Neural cell (in vitro differentiated cells): ENCODE measurements at regions not wholly inside any gene's neighbourhood (a gene's known extent, or its start where the extent isn't known, plus 50 kb on each side); places are given as distances from the start of the nearest gene placed in this dataset.

Experiments used
- H2AFZ ChIP-seq: fragments of 200-600, 300-800 bp; sonication (generic), shearing (Covaris generic); 2 replicates; pipeline ENCODE4 v1.6.0; 2014; ENCODE audit warnings: low read depth, mild to moderate bottlenecking, antibody characterized with exemption, low read length, moderate library complexity
- H3F3A ChIP-seq: fragments of 200-600 bp; shearing (Covaris generic); 2 replicates; pipeline ENCODE4 v1.6.1; 2016; ENCODE audit warnings: mild to moderate bottlenecking, moderate library complexity, mixed read lengths, antibody characterized with exemption, low read length; ENCODE audit not compliant: insufficient read depth, poor library complexity, severe bottlenecking
- H3K27ac ChIP-seq: fragments of 200-600, 300-800 bp; sonication (generic), shearing (Covaris generic); 2 replicates; pipeline ENCODE4 v1.5.1; 2014; ENCODE audit warnings: mild to moderate bottlenecking, low read length, moderate library complexity
- H3K27me3 ChIP-seq: fragments of 300-800, 200-600 bp; sonication (generic), shearing (Covaris generic); 2 replicates; pipeline ENCODE4 v1.6.0; 2014; ENCODE audit warnings: mild to moderate bottlenecking, low read depth, low read length, moderate library complexity; ENCODE audit not compliant: insufficient read depth
- H3K36me3 ChIP-seq: fragments of 300-800, 200-600 bp; sonication (generic), shearing (Covaris generic); 2 replicates; pipeline ENCODE4 v1.5.1; 2014; ENCODE audit warnings: mild to moderate bottlenecking, antibody characterized with exemption, low read length, moderate library complexity; ENCODE audit not compliant: insufficient read depth
- H3K4me2 ChIP-seq: fragments of 300-800, 200-600 bp; sonication (generic), shearing (Covaris generic); 2 replicates; pipeline ENCODE4 v1.6.0; 2014; ENCODE audit warnings: mild to moderate bottlenecking, low read length
- H3K4me3 ChIP-seq: fragments of 300-800, 200-600 bp; sonication (generic), shearing (Covaris generic); 2 replicates; pipeline ENCODE4 v1.5.1; 2014; ENCODE audit warnings: mild to moderate bottlenecking, low read length, moderate library complexity
- H3K79me2 ChIP-seq: fragments of 200-600 bp; shearing (Covaris generic); replicated peaks from 2 replicates; pipeline ENCODE4 v1.6.0; 2014; ENCODE audit warnings: mild to moderate bottlenecking, low read length, moderate library complexity; ENCODE audit not compliant: insufficient read depth
- H3K9ac ChIP-seq: fragments of 300-800, 200-600 bp; sonication (generic), shearing (Covaris generic); 2 replicates; pipeline ENCODE4 v1.6.1; 2016; ENCODE audit warnings: mild to moderate bottlenecking, low read length, mixed read lengths
- H3K9me2 ChIP-seq: fragments of 200-600 bp; shearing (Covaris generic); 2 replicates; pipeline ENCODE4 v1.6.1; 2016; ENCODE audit warnings: mild to moderate bottlenecking, low read length, mixed read lengths; ENCODE audit not compliant: insufficient read depth
- H3K9me3 ChIP-seq: fragments of 200-600, 300-800 bp; sonication (generic), shearing (Covaris generic); 2 replicates; pipeline ENCODE4 v1.6.1; 2016; ENCODE audit warnings: mild to moderate bottlenecking, mixed run types, low read length, moderate library complexity, mixed read lengths
- H4K20me1 ChIP-seq: fragments of 200-600 bp; shearing (Covaris generic); 2 replicates; pipeline ENCODE4 v1.6.1; 2016; ENCODE audit warnings: mild to moderate bottlenecking, mixed run types; ENCODE audit not compliant: insufficient read depth
- EP300 ChIP-seq: fragments of 450-650 bp; conservative IDR thresholded peaks from 2 replicates; pipeline ENCODE4 v1.6.1; 2014; ENCODE audit warnings: antibody characterized with exemption, mild to moderate bottlenecking, moderate library complexity; ENCODE audit not compliant: poor library complexity, severe bottlenecking
- EZH2 ChIP-seq: fragments of 200-600, 300-800 bp; shearing (Covaris generic), sonication (generic); IDR thresholded peaks from 2 replicates; pipeline ENCODE4 v1.6.1; 2014; ENCODE audit warnings: antibody characterized with exemption, low read length, borderline replicate concordance, mild to moderate bottlenecking; ENCODE audit not compliant: insufficient read depth, poor library complexity, severe bottlenecking
- MXI1 ChIP-seq: fragments of 450-650 bp; conservative IDR thresholded peaks from 2 replicates; pipeline ENCODE4 v1.6.1; 2014; ENCODE audit warnings: antibody characterized with exemption, mild to moderate bottlenecking; ENCODE audit not compliant: poor library complexity, severe bottlenecking
- POLR2AphosphoS5 ChIP-seq: IDR thresholded peaks from 2 replicates; pipeline ENCODE4 v1.6.1; 2012
- RAD21 ChIP-seq: fragments of 450-650 bp; conservative IDR thresholded peaks from 2 replicates; pipeline ENCODE4 v1.6.1; 2014; ENCODE audit warnings: antibody characterized with exemption, mild to moderate bottlenecking, moderate library complexity
- SMC3 ChIP-seq: fragments of 450-650 bp; conservative IDR thresholded peaks from 2 replicates; pipeline ENCODE4 v1.6.1; 2014; ENCODE audit warnings: antibody characterized with exemption, mild to moderate bottlenecking, moderate library complexity; ENCODE audit not compliant: poor library complexity
- TAF1 ChIP-seq: IDR thresholded peaks from 2 replicates; pipeline ENCODE4 v1.6.1; 2012; ENCODE audit warnings: low read depth
- TF ChIP-seq, protein P1 (sequence below): fragments of 450-650 bp; IDR thresholded peaks from 2 replicates; pipeline ENCODE4 v1.5.1; 2014; ENCODE audit warnings: antibody characterized with exemption, mild to moderate bottlenecking, moderate library complexity; ENCODE audit not compliant: poor library complexity, severe bottlenecking
- TF ChIP-seq, protein P2 (sequence below): IDR thresholded peaks from 2 replicates; pipeline ENCODE4 v1.6.1; 2012; ENCODE audit warnings: borderline replicate concordance

DNA sequence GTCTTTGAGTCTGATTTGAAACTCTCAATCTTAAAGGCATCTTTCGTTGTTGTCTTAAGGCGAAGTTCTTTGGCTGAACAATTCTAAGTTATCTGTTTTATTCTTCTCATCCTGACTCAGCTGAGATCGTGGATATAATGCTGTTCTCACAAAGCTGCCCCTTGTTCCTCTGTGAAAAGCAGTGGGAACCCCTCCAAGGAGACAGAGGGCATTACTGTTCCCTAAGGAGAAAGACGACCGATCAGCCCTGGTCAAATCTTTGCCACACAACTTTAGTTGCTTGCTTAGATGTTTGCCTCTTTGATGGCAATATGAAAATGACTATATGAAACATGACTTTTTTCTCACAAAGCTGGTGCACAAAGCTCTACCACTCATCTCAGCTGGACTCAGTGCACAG, 1016.7 kb downstream of the REEP3 start:
- H3K79me2 ChIP-seq = no peaks in the 10 kb centered on the region
- H3K9me3 ChIP-seq = no peaks in the 10 kb centered on the region
- H3K4me3 ChIP-seq = no peak overlapping the region
- no peaks in the 10 kb centered on the region for H3K27me3 ChIP-seq
- no peaks in the 10 kb centered on the region for H3F3A ChIP-seq
- H3K9ac ChIP-seq = no peak overlapping the region
- H3K27ac ChIP-seq = no peak overlapping the region
- no peak overlapping the region for H3K4me2 ChIP-seq
- no peaks in the 10 kb centered on the region for H3K36me3 ChIP-seq
- H3K9me2 ChIP-seq = no peaks in the 10 kb centered on the region
- H4K20me1 ChIP-seq = no peaks in the 10 kb centered on the region
- H2AFZ ChIP-seq = no peak overlapping the region
- TF ChIP-seq EZH2 = no peak
- TF ChIP-seq, protein P1, sequence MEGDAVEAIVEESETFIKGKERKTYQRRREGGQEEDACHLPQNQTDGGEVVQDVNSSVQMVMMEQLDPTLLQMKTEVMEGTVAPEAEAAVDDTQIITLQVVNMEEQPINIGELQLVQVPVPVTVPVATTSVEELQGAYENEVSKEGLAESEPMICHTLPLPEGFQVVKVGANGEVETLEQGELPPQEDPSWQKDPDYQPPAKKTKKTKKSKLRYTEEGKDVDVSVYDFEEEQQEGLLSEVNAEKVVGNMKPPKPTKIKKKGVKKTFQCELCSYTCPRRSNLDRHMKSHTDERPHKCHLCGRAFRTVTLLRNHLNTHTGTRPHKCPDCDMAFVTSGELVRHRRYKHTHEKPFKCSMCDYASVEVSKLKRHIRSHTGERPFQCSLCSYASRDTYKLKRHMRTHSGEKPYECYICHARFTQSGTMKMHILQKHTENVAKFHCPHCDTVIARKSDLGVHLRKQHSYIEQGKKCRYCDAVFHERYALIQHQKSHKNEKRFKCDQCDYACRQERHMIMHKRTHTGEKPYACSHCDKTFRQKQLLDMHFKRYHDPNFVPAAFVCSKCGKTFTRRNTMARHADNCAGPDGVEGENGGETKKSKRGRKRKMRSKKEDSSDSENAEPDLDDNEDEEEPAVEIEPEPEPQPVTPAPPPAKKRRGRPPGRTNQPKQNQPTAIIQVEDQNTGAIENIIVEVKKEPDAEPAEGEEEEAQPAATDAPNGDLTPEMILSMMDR = no peak
- no peak for TF ChIP-seq RAD21
- no peak for TF ChIP-seq SMC3
- no peak for TF ChIP-seq TAF1
- no peak for TF ChIP-seq POLR2AphosphoS5
- TF ChIP-seq, protein P2, sequence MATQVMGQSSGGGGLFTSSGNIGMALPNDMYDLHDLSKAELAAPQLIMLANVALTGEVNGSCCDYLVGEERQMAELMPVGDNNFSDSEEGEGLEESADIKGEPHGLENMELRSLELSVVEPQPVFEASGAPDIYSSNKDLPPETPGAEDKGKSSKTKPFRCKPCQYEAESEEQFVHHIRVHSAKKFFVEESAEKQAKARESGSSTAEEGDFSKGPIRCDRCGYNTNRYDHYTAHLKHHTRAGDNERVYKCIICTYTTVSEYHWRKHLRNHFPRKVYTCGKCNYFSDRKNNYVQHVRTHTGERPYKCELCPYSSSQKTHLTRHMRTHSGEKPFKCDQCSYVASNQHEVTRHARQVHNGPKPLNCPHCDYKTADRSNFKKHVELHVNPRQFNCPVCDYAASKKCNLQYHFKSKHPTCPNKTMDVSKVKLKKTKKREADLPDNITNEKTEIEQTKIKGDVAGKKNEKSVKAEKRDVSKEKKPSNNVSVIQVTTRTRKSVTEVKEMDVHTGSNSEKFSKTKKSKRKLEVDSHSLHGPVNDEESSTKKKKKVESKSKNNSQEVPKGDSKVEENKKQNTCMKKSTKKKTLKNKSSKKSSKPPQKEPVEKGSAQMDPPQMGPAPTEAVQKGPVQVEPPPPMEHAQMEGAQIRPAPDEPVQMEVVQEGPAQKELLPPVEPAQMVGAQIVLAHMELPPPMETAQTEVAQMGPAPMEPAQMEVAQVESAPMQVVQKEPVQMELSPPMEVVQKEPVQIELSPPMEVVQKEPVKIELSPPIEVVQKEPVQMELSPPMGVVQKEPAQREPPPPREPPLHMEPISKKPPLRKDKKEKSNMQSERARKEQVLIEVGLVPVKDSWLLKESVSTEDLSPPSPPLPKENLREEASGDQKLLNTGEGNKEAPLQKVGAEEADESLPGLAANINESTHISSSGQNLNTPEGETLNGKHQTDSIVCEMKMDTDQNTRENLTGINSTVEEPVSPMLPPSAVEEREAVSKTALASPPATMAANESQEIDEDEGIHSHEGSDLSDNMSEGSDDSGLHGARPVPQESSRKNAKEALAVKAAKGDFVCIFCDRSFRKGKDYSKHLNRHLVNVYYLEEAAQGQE = no peak
- no peak for TF ChIP-seq EP300
- TF ChIP-seq MXI1 = no peak

DNA sequence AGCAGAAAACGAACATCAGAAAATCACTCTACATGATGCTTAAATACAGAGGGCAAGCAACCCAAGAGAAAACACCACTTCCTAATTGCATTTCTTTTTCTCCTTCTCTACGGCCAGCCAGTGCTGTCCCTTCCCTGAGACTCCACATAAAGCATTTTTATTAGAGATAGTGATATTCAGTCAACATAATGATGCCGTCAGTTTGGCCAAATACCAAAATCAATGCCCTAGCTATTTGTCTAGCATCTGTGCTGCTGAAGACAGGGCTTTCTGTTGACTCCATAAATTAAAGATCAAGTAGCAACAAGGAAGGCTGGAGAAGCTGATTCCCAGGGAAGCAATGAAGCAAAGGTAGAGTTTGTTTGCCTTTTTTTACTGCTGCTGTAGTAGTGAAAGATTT, 1024.9 kb downstream of the REEP3 start:
- Histone ChIP-seq H3K9me3 (no peaks in the 10 kb centered on the region), H3F3A (no peaks in the 10 kb centered on the region), H3K36me3 (no peaks in the 10 kb centered on the region), H3K9me2 (no peaks in the 10 kb centered on the region), H3K4me2 (no peak overlapping the region), H3K9ac (no peak overlapping the region), H3K4me3 (no peak overlapping the region), H3K79me2 (no peaks in the 10 kb centered on the region), H3K27me3 (no peaks in the 10 kb centered on the region), H4K20me1 (no peaks in the 10 kb centered on the region), H2AFZ (no peak overlapping the region), H3K27ac (no peak overlapping the region)
- no peak for TF ChIP-seq MXI1
- TF ChIP-seq TAF1 = no peak
- TF ChIP-seq, protein P2 = no peak
- no peak for TF ChIP-seq POLR2AphosphoS5
- no peak for TF ChIP-seq EP300
- TF ChIP-seq EZH2 = no peak
- no peak for TF ChIP-seq SMC3
- no peak for TF ChIP-seq RAD21
- TF ChIP-seq, protein P1 = no peak
